PC-9 (cell line): ENCODE measurements at regions not wholly inside any gene's neighbourhood (a gene's known extent, or its start where the extent isn't known, plus 50 kb on each side); places are given as distances from the start of the nearest gene placed in this dataset.

ENCODE experiments used
- BruUV-seq: library from RNA; stranded (reverse); fragments of 400-500 nt; replicated peaks from 2 replicates; lab custom pipeline; 2021; lab: Mats Ljungman, UMichigan
- CTCF ChIA-PET: fragments of 300-600 bp; sonication (Branson Sonifier 250); formaldehyde crosslinking; loops from one replicate; lab custom pipeline; 2022; ENCODE audit warnings: antibody characterized with exemption; lab: Charles Lee
- POLR2A ChIA-PET: fragments of 300-600 bp; sonication (Branson Sonifier 250); formaldehyde crosslinking; loops from one replicate; lab custom pipeline; 2022; ENCODE audit warnings: antibody characterized with exemption; ENCODE audit not compliant: unreplicated experiment; lab: Charles Lee
- DNase-seq, 2 experiments: peaks; one replicate each; pipeline versions ENCODE4 v3.0.0 to v3.0.0-alpha.2; 2015 to 2022; ENCODE audit warnings: mixed read lengths in 1 of 2
- H2AFZ ChIP-seq: fragments of 200-600 bp; sonication (generic); 2 replicates; pipeline ENCODE4 v1.8.1; 2017; ENCODE audit warnings: antibody characterized with exemption
- H3F3A ChIP-seq: fragments of 200-600 bp; sonication (generic); 2 replicates; pipeline ENCODE4 v1.8.1; 2017; ENCODE audit warnings: antibody characterized with exemption, mild to moderate bottlenecking, low read depth; ENCODE audit not compliant: insufficient read depth
- H3K27ac ChIP-seq: fragments of 200-600 bp; sonication (generic); 2 replicates; pipeline ENCODE4 v1.6.1; 2016; ENCODE audit warnings: mixed run types
- H3K27me3 ChIP-seq: fragments of 200-600 bp; sonication (generic); 2 replicates; pipeline ENCODE4 v1.6.1; 2016; ENCODE audit warnings: low read depth, mixed run types; ENCODE audit not compliant: insufficient read depth
- H3K36me3 ChIP-seq: fragments of 200-600 bp; sonication (generic); 2 replicates; pipeline ENCODE4 v1.6.1; 2016; ENCODE audit warnings: low read depth, mixed run types
- H3K4me1 ChIP-seq: fragments of 200-600 bp; sonication (generic); replicated peaks from 2 replicates; pipeline ENCODE4 v1.6.1; 2016; ENCODE audit warnings: mixed run types; ENCODE audit not compliant: insufficient read depth
- H3K4me2 ChIP-seq: fragments of 200-600 bp; sonication (generic); 2 replicates; pipeline ENCODE4 v1.6.1; 2017; ENCODE audit warnings: mixed run types
- H3K4me3 ChIP-seq: fragments of 200-600 bp; sonication (generic); 2 replicates; pipeline ENCODE4 v1.6.1; 2016; ENCODE audit warnings: mixed run types
- H3K79me2 ChIP-seq: fragments of 200-600 bp; sonication (generic); 2 replicates; pipeline ENCODE4 v1.6.1; 2017; ENCODE audit warnings: low read depth, mixed run types
- H3K9me2 ChIP-seq: fragments of 200-600 bp; sonication (generic); 2 replicates; pipeline ENCODE4 v1.8.1; 2017; ENCODE audit warnings: mild to moderate bottlenecking; ENCODE audit not compliant: insufficient read depth
- H3K9me3 ChIP-seq: fragments of 200-600 bp; sonication (generic); 2 replicates; pipeline ENCODE4 v1.8.1; 2016; ENCODE audit warnings: low read depth; ENCODE audit not compliant: insufficient read depth
- H4K20me1 ChIP-seq: fragments of 200-600 bp; sonication (generic); 2 replicates; pipeline ENCODE4 v1.8.1; 2017; ENCODE audit not compliant: insufficient read depth
- EZH2 ChIP-seq: fragments of 200-600 bp; sonication (generic); IDR thresholded peaks from 2 replicates; pipeline ENCODE4 v1.8.0; 2017; ENCODE audit warnings: antibody characterized with exemption, low read depth
- intact Hi-C: fragments of 100-400 bp; cut with micrococcal nuclease; formaldehyde crosslinking; loops from one replicate; pipeline ENCODE4 v1.10.0; 2022; ENCODE audit not compliant: unreplicated experiment
- TF ChIP-seq, protein P1 (sequence below): fragments of 200-600 bp; sonication (generic); conservative IDR thresholded peaks from 2 replicates; pipeline ENCODE4 v1.6.1; 2017; ENCODE audit warnings: mixed run types, antibody characterized with exemption, mild to moderate bottlenecking, moderate library complexity

DNA sequence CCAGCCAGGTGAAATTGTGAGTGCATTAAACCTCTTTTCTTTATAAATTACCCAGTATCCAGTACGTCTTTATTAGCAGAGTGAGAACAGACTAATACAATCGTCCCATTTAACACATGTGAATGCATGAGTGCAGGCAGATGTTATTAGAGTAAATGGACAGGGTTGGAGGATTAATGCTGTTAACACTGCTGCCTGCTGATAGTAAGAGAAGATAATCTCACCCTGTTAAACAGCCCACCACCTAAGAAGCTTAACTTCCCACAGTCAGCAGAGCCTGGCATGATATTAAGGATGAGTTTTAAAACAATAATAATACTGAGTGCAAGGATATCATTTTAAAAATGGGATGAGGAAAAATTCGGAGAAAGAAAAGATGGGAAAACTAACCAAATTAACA lies 181.4 kb upstream of the LHX8 start:
- no peak for DNase-seq
- Histone ChIP-seq H3K79me2 (no peaks in the 10 kb centered on the region), H3K4me3 (no peak overlapping the region), H3K4me1 (no peaks in the 10 kb centered on the region), H3K9me3 (no peaks in the 10 kb centered on the region), H3K27me3 (no peaks in the 10 kb centered on the region), H3F3A (no peaks in the 10 kb centered on the region), H3K4me2 (no peak overlapping the region), H4K20me1 (no peaks in the 10 kb centered on the region), H3K36me3 (no peaks in the 10 kb centered on the region), H3K9me2 (no peaks in the 10 kb centered on the region), H3K27ac (no peak overlapping the region), H2AFZ (no peak overlapping the region)
- CTCF ChIA-PET = no interaction called here
- BruUV-seq = no TSS peak
- POLR2A ChIA-PET = no interaction called here
- intact Hi-C loops = no loop called here
- no peak for TF ChIP-seq EZH2
- TF ChIP-seq, protein P1, sequence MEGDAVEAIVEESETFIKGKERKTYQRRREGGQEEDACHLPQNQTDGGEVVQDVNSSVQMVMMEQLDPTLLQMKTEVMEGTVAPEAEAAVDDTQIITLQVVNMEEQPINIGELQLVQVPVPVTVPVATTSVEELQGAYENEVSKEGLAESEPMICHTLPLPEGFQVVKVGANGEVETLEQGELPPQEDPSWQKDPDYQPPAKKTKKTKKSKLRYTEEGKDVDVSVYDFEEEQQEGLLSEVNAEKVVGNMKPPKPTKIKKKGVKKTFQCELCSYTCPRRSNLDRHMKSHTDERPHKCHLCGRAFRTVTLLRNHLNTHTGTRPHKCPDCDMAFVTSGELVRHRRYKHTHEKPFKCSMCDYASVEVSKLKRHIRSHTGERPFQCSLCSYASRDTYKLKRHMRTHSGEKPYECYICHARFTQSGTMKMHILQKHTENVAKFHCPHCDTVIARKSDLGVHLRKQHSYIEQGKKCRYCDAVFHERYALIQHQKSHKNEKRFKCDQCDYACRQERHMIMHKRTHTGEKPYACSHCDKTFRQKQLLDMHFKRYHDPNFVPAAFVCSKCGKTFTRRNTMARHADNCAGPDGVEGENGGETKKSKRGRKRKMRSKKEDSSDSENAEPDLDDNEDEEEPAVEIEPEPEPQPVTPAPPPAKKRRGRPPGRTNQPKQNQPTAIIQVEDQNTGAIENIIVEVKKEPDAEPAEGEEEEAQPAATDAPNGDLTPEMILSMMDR = no peak

DNA sequence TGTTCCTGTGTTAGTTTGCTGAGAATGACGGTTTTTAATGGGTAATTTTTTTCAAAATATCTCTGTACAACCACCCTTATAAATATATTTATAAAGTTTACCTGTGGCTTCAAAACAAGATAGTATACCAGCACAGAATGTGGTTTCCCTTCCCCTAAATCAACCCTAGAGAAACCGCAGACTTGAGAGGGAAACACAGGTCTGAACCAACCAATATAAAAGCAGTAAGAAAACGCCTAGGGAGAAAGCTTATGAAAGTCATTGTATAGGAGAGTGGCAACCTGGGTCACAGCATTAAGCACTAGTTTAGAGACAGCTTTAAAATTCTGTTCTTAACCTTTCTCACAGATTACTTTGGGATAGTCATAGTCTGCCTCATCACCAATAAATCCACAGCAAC lies 180.6 kb upstream of the LHX8 start:
- BruUV-seq = no TSS peak
- no peaks in the 10 kb centered on the region for H4K20me1 ChIP-seq
- no peak overlapping the region for H3K4me3 ChIP-seq
- ChIA-PET POLR2A (no interaction called here), CTCF (no interaction called here)
- H3K27me3 ChIP-seq = no peaks in the 10 kb centered on the region
- H3K27ac ChIP-seq = no peak overlapping the region
- H2AFZ ChIP-seq = no peak overlapping the region
- intact Hi-C loops = no loop called here
- DNase-seq = no peak
- no peak for TF ChIP-seq EZH2
- TF ChIP-seq, protein P1 = no peak
- no peaks in the 10 kb centered on the region for H3K79me2 ChIP-seq
- H3K9me2 ChIP-seq = no peaks in the 10 kb centered on the region
- no peaks in the 10 kb centered on the region for H3K9me3 ChIP-seq
- no peaks in the 10 kb centered on the region for H3K36me3 ChIP-seq
- H3K4me2 ChIP-seq = no peak overlapping the region
- no peaks in the 10 kb centered on the region for H3K4me1 ChIP-seq
- H3F3A ChIP-seq = no peaks in the 10 kb centered on the region

DNA sequence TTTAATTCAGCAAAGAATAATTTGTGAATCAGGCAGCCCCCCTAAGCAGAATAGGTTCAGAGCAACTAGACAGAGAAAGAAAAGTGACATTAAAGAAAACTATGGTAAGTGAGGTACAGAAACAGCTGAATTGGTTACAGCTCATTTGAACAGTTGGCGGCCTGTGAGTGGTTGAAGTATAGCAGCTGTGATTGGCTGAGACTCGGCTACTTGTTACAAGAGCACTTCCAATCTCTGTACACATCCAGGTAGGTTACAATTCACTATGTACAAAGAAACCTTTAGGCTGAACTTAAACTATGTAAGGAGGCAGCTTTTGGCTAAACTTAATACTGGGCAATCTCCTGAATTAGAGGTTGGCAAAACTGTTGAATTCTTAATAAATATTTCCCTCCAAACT lies 171.1 kb upstream of the LHX8 start:
- Histone ChIP-seq H3K9me2 (no peaks in the 10 kb centered on the region), H3K36me3 (no peaks in the 10 kb centered on the region), H3K4me1 (no peaks in the 10 kb centered on the region), H4K20me1 (no peaks in the 10 kb centered on the region), H3K4me2 (no peak overlapping the region), H3K9me3 (no peaks in the 10 kb centered on the region), H3K27ac (no peak overlapping the region), H3F3A (no peaks in the 10 kb centered on the region), H3K4me3 (no peak overlapping the region), H2AFZ (no peak overlapping the region), H3K27me3 (no peaks in the 10 kb centered on the region), H3K79me2 (no peaks in the 10 kb centered on the region)
- TF ChIP-seq, protein P1 = no peak
- TF ChIP-seq EZH2 = no peak
- CTCF ChIA-PET = no interaction called here
- intact Hi-C loops = no loop called here
- BruUV-seq = no TSS peak
- POLR2A ChIA-PET = no interaction called here
- DNase-seq = no peak
